WTC11 (cell line): ENCODE measurements at regions not wholly inside any gene's neighbourhood (a gene's known extent, or its start where the extent isn't known, plus 50 kb on each side); places are given as distances from the start of the nearest gene placed in this dataset.

ENCODE experiments used
- ATAC-seq: fragments of 200-7000 bp; cut with Tn5 transposase; 2 replicates; pipeline ENCODE4 v1.10.0; 2021; ENCODE audit warnings: mild to moderate bottlenecking, moderate library complexity
- CTCF ChIA-PET: fragments of 300-600 bp; sonication (Branson Sonifier 250); formaldehyde crosslinking; loops from one replicate; lab custom pipeline; 2021; ENCODE audit warnings: antibody characterized with exemption; lab: Charles Lee
- POLR2A ChIA-PET: fragments of 350-600 bp; sonication (Branson Sonifier 250); formaldehyde crosslinking; loops from one replicate; lab custom pipeline; 2021; ENCODE audit warnings: antibody characterized with exemption; lab: Charles Lee
- DNase-seq: peaks from one replicate; pipeline ENCODE4 v3.0.0; 2021; ENCODE audit warnings: low spot score
- H3K27ac Mint-ChIP-seq: 2 replicates; pipeline ENCODE4 v1.8.0; 2021; ENCODE audit warnings: mixed read lengths
- H3K27me3 Mint-ChIP-seq: 2 replicates; pipeline ENCODE4 v1.8.0; 2021; ENCODE audit warnings: low read depth, mild to moderate bottlenecking, moderate library complexity, mixed read lengths
- H3K36me3 Mint-ChIP-seq: 2 replicates; pipeline ENCODE4 v1.8.0; 2021; ENCODE audit warnings: mixed read lengths
- H3K4me1 Mint-ChIP-seq: 2 replicates; pipeline ENCODE4 v1.8.0; 2022; ENCODE audit warnings: mixed read lengths
- H3K4me3 Mint-ChIP-seq: 2 replicates; pipeline ENCODE4 v1.8.0; 2021; ENCODE audit warnings: mild to moderate bottlenecking, moderate library complexity, mixed read lengths
- H3K9me3 Mint-ChIP-seq: 2 replicates; pipeline ENCODE4 v1.8.0; 2021; ENCODE audit warnings: mixed read lengths
- AFF4 ChIP-seq: sonication (generic); formaldehyde crosslinking; IDR thresholded peaks from 2 replicates; pipeline ENCODE4 v1.8.1; 2023; ENCODE audit warnings: mild to moderate bottlenecking, missing genetic modification reagents, borderline replicate concordance
- ATF1 ChIP-seq: sonication (generic); formaldehyde crosslinking; IDR thresholded peaks from 2 replicates; pipeline ENCODE4 v1.8.1; 2023; ENCODE audit warnings: mild to moderate bottlenecking, moderate library complexity, missing genetic modification reagents
- ATF3 ChIP-seq: sonication (generic); formaldehyde crosslinking; conservative IDR thresholded peaks from 2 replicates; pipeline ENCODE4 v1.8.1; 2022; ENCODE audit warnings: mild to moderate bottlenecking, missing genetic modification reagents
- CBFB ChIP-seq: sonication (generic); formaldehyde crosslinking; IDR thresholded peaks from 2 replicates; pipeline ENCODE4 v1.8.1; 2022; ENCODE audit warnings: mild to moderate bottlenecking, low read depth, missing genetic modification reagents
- EMX1 ChIP-seq: fragments of 250-450 bp; sonication (Bioruptor Pico); IDR thresholded peaks from 2 replicates; pipeline ENCODE4 v1.8.0; 2021; ENCODE audit warnings: mild to moderate bottlenecking
- GABPB1 ChIP-seq: sonication (generic); formaldehyde crosslinking; IDR thresholded peaks from 2 replicates; pipeline ENCODE4 v1.8.1; 2023; ENCODE audit warnings: mild to moderate bottlenecking, missing genetic modification reagents
- GRHL2 ChIP-seq: fragments of 250-450 bp; sonication (Bioruptor Pico); IDR thresholded peaks from 2 replicates; pipeline ENCODE4 v1.8.0; 2022; ENCODE audit warnings: mild to moderate bottlenecking, moderate library complexity; ENCODE audit not compliant: insufficient replicate concordance, severe bottlenecking
- KAT7 ChIP-seq: sonication (generic); formaldehyde crosslinking; IDR thresholded peaks from 2 replicates; pipeline ENCODE4 v1.8.1; 2023; ENCODE audit warnings: missing genetic modification reagents, mild to moderate bottlenecking, borderline replicate concordance
- MLX ChIP-seq: sonication (generic); formaldehyde crosslinking; IDR thresholded peaks from 2 replicates; pipeline ENCODE4 v1.8.1; 2023; ENCODE audit warnings: mild to moderate bottlenecking, missing genetic modification reagents, moderate library complexity
- NFE2L1 ChIP-seq: sonication (generic); formaldehyde crosslinking; IDR thresholded peaks from 2 replicates; pipeline ENCODE4 v1.8.1; 2023; ENCODE audit warnings: missing genetic modification reagents
- OVOL2 ChIP-seq: fragments of 250-450 bp; sonication (Bioruptor Pico); IDR thresholded peaks from 2 replicates; pipeline ENCODE4 v1.9.0; 2021; ENCODE audit warnings: mild to moderate bottlenecking, borderline replicate concordance
- PRDM15 ChIP-seq: sonication (generic); formaldehyde crosslinking; IDR thresholded peaks from 2 replicates; pipeline ENCODE4 v1.8.0; 2022; ENCODE audit warnings: missing genetic modification reagents
- SMAD4 ChIP-seq: sonication (generic); formaldehyde crosslinking; IDR thresholded peaks from 2 replicates; pipeline ENCODE4 v1.8.0; 2022; ENCODE audit warnings: mild to moderate bottlenecking, missing genetic modification reagents
- SP1 ChIP-seq: sonication (generic); formaldehyde crosslinking; conservative IDR thresholded peaks from 2 replicates; pipeline ENCODE4 v1.8.1; 2022; ENCODE audit warnings: missing genetic modification reagents
- TP53 ChIP-seq: sonication (generic); formaldehyde crosslinking; IDR thresholded peaks from 2 replicates; pipeline ENCODE4 v1.8.1; 2023; ENCODE audit warnings: mild to moderate bottlenecking, missing genetic modification reagents
- ZBTB43 ChIP-seq: sonication (generic); formaldehyde crosslinking; IDR thresholded peaks from 2 replicates; pipeline ENCODE4 v1.8.1; 2023; ENCODE audit warnings: mild to moderate bottlenecking, missing genetic modification reagents
- ZNF219 ChIP-seq: sonication (generic); formaldehyde crosslinking; IDR thresholded peaks from 2 replicates; pipeline ENCODE4 v1.8.0; 2023; ENCODE audit warnings: missing genetic modification reagents, mild to moderate bottlenecking, borderline replicate concordance
- ZNF263 ChIP-seq: sonication (generic); formaldehyde crosslinking; IDR thresholded peaks from 2 replicates; pipeline ENCODE4 v1.8.1; 2022; ENCODE audit warnings: low read depth, mild to moderate bottlenecking, moderate library complexity, missing genetic modification reagents
- ZNF281 ChIP-seq: sonication (generic); formaldehyde crosslinking; IDR thresholded peaks from 2 replicates; pipeline ENCODE4 v1.8.0; 2023; ENCODE audit warnings: mild to moderate bottlenecking, missing genetic modification reagents
- ZNF317 ChIP-seq: sonication (generic); formaldehyde crosslinking; IDR thresholded peaks from 2 replicates; pipeline ENCODE4 v1.8.1; 2023; ENCODE audit warnings: low read depth, mild to moderate bottlenecking, moderate library complexity, missing genetic modification reagents, borderline replicate concordance
- ZNF416 ChIP-seq: fragments of 250-450 bp; sonication (Bioruptor Pico); IDR thresholded peaks from 2 replicates; pipeline ENCODE4 v1.9.0; 2021; ENCODE audit warnings: mild to moderate bottlenecking, inconsistent platforms
- ZNF423 ChIP-seq: fragments of 250-450 bp; sonication (Bioruptor Pico); IDR thresholded peaks from 2 replicates; pipeline ENCODE4 v2.1.2; 2022; ENCODE audit warnings: mild to moderate bottlenecking, moderate library complexity
- ZNF425 ChIP-seq: fragments of 250-450 bp; sonication (Bioruptor Pico); conservative IDR thresholded peaks from 2 replicates; pipeline ENCODE4 v1.9.0; 2021; ENCODE audit warnings: mild to moderate bottlenecking

- TF ChIP-seq AFF4 (CRISPR knock-in tag) (no peak), KAT7 (CRISPR knock-in tag) (no peak), ZNF416 (CRISPR knock-in tag) (no peak), CBFB (CRISPR knock-in tag) (no peak), GABPB1 (CRISPR knock-in tag) (no peak), EMX1 (no peak), TP53 (CRISPR knock-in tag) (no peak), GRHL2 (no peak), SMAD4 (CRISPR knock-in tag) (no peak), PRDM15 (no peak)
- TF ChIP-seq, all 79 proteins: peak for 0
Observed at GRCh38 chr1:112255080-112255479, 140.9 kb upstream of the CTTNBP2NL start (continued).

- H3K4me1 Mint-ChIP-seq: peaks cover 18% of the 10 kb centered on the region
- POLR2A ChIA-PET: no interaction called here
- H3K27ac Mint-ChIP-seq: no peak overlapping the region
- DNase-seq (no peak), ATAC-seq (no peak)
- H3K27me3 Mint-ChIP-seq: no peaks in the 10 kb centered on the region; the same call in 1 of the 2 replicates
- no peaks in the 10 kb centered on the region for H3K36me3 Mint-ChIP-seq
- no peaks in the 10 kb centered on the region for H3K9me3 Mint-ChIP-seq
- CTCF ChIA-PET: no interaction called here
- no peak overlapping the region for H3K4me3 Mint-ChIP-seq
- TF ChIP-seq EMX1: no peak
- no peak for TF ChIP-seq ZBTB43
- TF ChIP-seq GABPB1 (CRISPR knock-in tag): no peak
- TF ChIP-seq ZNF317 (CRISPR knock-in tag): no peak
- no peak for TF ChIP-seq ATF1 (CRISPR knock-in tag)
- TF ChIP-seq ZNF281 (CRISPR knock-in tag): no peak
- TF ChIP-seq NFE2L1 (CRISPR knock-in tag): no peak
- TF ChIP-seq SP1 (CRISPR knock-in tag): no peak
- TF ChIP-seq ATF3: no peak
- no peak for TF ChIP-seq ZNF263
- no peak for TF ChIP-seq ZNF219 (CRISPR knock-in tag)
- TF ChIP-seq KAT7 (CRISPR knock-in tag): no peak
- TF ChIP-seq OVOL2 (CRISPR knock-in tag): no peak
- no peak for TF ChIP-seq ZNF423
- TF ChIP-seq MLX (CRISPR knock-in tag): no peak
- no peak for TF ChIP-seq ZNF416 (CRISPR knock-in tag)
- no peak for TF ChIP-seq SMAD4 (CRISPR knock-in tag)
- no peak for TF ChIP-seq ZNF425
Observed at GRCh38 chr1:112256411-112256810, 139.6 kb upstream of the CTTNBP2NL start.
